Ishikawa (cell line): ENCODE measurements at regions not wholly inside any gene's neighbourhood (a gene's known extent, or its start where the extent isn't known, plus 50 kb on each side); places are given as distances from the start of the nearest gene placed in this dataset.

ENCODE experiments used
- CEBPB ChIP-seq: IDR thresholded peaks from 2 replicates; pipeline ENCODE4 v1.6.1; 2012
- CREB1 ChIP-seq: IDR thresholded peaks from 2 replicates; pipeline ENCODE4 v1.6.1; 2012; ENCODE audit warnings: low read depth
- EGR1 ChIP-seq: IDR thresholded peaks from 2 replicates; pipeline ENCODE4 v1.6.1; 2012
- EP300 ChIP-seq: IDR thresholded peaks from 2 replicates; pipeline ENCODE4 v1.6.1; 2012; ENCODE audit warnings: borderline replicate concordance
- FOXM1 ChIP-seq: IDR thresholded peaks from 2 replicates; pipeline ENCODE4 v1.6.1; 2012; ENCODE audit warnings: low read depth, borderline replicate concordance
- NFIC ChIP-seq: IDR thresholded peaks from 2 replicates; pipeline ENCODE4 v1.6.1; 2012
- RAD21 ChIP-seq: IDR thresholded peaks from 2 replicates; pipeline ENCODE4 v1.6.1; 2012; ENCODE audit warnings: low read depth
- TAF1 ChIP-seq: IDR thresholded peaks from 2 replicates; pipeline ENCODE4 v1.6.1; 2012; ENCODE audit warnings: low read depth, mild to moderate bottlenecking
- TCF12 ChIP-seq: IDR thresholded peaks from 2 replicates; pipeline ENCODE4 v1.6.1; 2012; ENCODE audit warnings: low read depth
- TEAD4 ChIP-seq: IDR thresholded peaks from 2 replicates; pipeline ENCODE4 v1.6.1; 2012
- YY1 ChIP-seq: IDR thresholded peaks from 2 replicates; pipeline ENCODE4 v1.6.1; 2012; ENCODE audit warnings: low read depth
- ZBTB7A ChIP-seq: IDR thresholded peaks from 2 replicates; pipeline ENCODE4 v1.6.1; 2012; ENCODE audit warnings: low read depth
- TF ChIP-seq, protein P1 (sequence below): IDR thresholded peaks from 2 replicates; pipeline ENCODE4 v1.6.1; 2012
- TF ChIP-seq, protein P2 (sequence below): IDR thresholded peaks from 2 replicates; pipeline ENCODE4 v1.6.1; 2012
- TF ChIP-seq, protein P3 (sequence below): IDR thresholded peaks from 2 replicates; pipeline ENCODE4 v1.6.1; 2012; ENCODE audit warnings: low read depth, mild to moderate bottlenecking

DNA sequence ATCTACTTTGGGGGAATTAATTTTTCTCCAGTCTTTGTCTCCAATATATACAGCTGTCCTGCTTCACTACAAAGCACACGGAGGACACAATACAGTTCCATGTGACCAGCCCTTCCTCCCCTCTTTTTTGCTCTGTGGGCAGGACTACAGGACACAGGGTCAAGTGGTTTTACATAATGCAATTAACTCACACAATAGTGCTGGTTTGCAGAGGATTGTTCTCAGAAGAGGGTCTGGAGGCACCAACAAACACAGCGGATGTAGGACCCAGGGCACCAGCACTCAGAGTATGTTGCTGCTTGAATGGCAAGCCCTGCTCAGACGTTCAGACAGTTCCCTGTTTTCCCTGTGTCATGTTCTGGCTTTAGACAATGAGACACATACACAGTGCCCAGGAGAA lies 52.0 kb upstream of the NPTX2 start:
- TF ChIP-seq CEBPB (no peak), TEAD4 (no peak), TCF12 (no peak), RAD21 (no peak), YY1 (no peak), ZBTB7A (no peak), FOXM1 (no peak), EP300 (no peak), NFIC (no peak), TAF1 (no peak), EGR1 (no peak), CREB1 (no peak)
- TF ChIP-seq, protein P1, sequence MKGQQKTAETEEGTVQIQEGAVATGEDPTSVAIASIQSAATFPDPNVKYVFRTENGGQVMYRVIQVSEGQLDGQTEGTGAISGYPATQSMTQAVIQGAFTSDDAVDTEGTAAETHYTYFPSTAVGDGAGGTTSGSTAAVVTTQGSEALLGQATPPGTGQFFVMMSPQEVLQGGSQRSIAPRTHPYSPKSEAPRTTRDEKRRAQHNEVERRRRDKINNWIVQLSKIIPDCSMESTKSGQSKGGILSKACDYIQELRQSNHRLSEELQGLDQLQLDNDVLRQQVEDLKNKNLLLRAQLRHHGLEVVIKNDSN: no peak
- TF ChIP-seq, protein P2, sequence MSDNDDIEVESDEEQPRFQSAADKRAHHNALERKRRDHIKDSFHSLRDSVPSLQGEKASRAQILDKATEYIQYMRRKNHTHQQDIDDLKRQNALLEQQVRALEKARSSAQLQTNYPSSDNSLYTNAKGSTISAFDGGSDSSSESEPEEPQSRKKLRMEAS: no peak
- TF ChIP-seq, protein P3, sequence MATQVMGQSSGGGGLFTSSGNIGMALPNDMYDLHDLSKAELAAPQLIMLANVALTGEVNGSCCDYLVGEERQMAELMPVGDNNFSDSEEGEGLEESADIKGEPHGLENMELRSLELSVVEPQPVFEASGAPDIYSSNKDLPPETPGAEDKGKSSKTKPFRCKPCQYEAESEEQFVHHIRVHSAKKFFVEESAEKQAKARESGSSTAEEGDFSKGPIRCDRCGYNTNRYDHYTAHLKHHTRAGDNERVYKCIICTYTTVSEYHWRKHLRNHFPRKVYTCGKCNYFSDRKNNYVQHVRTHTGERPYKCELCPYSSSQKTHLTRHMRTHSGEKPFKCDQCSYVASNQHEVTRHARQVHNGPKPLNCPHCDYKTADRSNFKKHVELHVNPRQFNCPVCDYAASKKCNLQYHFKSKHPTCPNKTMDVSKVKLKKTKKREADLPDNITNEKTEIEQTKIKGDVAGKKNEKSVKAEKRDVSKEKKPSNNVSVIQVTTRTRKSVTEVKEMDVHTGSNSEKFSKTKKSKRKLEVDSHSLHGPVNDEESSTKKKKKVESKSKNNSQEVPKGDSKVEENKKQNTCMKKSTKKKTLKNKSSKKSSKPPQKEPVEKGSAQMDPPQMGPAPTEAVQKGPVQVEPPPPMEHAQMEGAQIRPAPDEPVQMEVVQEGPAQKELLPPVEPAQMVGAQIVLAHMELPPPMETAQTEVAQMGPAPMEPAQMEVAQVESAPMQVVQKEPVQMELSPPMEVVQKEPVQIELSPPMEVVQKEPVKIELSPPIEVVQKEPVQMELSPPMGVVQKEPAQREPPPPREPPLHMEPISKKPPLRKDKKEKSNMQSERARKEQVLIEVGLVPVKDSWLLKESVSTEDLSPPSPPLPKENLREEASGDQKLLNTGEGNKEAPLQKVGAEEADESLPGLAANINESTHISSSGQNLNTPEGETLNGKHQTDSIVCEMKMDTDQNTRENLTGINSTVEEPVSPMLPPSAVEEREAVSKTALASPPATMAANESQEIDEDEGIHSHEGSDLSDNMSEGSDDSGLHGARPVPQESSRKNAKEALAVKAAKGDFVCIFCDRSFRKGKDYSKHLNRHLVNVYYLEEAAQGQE: no peak

DNA sequence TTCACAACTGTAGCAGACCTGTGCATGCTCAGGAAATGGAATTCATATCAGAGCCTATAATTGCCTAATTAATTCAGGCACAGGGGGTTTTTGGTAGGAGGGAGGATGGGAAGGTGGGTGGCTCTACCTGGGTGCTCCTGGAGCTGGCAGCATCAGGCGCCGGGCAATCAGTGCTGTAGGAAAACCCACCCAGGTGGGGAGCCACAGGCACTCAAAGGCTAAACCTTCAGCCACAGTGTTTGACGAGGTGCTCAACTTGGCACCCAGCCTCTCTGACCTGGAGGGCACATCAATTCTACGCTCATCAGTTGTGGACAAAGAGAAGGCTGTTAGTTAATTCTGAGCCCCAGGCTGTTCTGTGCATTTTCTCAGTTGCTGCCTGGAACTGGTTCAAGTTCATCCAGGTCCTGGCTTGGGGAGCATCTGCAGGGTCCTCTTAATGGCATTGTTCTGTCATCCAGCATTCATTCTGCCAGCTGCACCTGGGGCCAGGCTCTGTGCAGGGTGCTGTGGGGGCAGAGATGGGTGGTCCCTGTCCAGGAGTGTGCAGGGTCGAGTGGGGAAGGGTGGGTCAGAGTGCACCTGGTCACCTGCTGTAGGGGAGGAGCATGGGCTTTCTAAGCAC lies 54.1 kb upstream of the NPTX2 start:
- TF ChIP-seq RAD21 (no peak), EP300 (no peak), CEBPB (no peak), TCF12 (no peak), CREB1 (no peak), TAF1 (no peak), FOXM1 (no peak), EGR1 (no peak)

DNA sequence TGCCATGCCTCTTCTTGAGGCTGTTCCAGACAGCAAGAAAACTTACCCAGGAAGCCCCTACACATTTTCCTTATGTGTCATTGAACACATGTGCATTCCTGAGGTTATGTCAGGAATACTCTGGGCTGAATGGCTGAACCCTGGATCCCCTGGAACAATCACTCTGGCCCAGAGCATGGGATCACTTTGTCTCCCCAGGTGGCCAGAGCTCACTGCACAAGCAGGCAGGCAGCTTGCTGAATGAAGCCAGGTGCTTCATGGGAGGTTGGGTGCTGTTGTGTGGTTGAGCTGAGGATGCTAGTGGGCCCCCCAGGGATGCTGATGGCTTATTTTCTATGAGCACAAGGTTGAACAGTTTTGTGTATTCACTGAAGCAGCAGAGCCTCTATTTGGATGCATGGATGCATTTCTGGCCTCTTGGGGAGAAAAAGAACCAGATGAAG lies 54.7 kb upstream of the NPTX2 start:
- TF ChIP-seq YY1 (no peak), RAD21 (no peak), FOXM1 (no peak), EP300 (no peak)
- TF ChIP-seq, protein P3: no peak
- TF ChIP-seq, protein P2: no peak
- TF ChIP-seq, protein P1: no peak

DNA sequence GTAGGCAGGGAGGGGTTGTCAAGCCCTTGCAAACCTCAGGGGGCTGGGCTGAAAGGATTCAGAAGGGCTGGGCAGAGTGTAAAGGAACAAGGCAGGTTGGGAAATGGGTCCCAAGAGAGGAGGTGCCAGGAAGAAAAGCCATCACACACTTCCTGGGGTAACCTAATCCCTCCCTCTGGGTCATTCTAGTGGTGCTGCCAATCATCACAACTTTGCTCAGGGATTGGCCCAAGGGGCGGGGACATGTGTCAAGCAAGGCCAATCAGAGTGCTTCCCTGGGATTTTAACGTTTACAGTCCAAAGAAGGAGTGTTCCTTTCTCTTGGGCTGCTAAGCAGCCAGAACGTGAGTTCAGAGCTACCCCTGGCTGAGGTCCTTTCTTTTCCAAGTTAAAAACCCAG lies 57.1 kb upstream of the NPTX2 start:
- no peak for TF ChIP-seq CREB1
- TF ChIP-seq TAF1: no peak
- no peak for TF ChIP-seq RAD21
- no peak for TF ChIP-seq TEAD4
- no peak for TF ChIP-seq EGR1
- no peak for TF ChIP-seq ZBTB7A
- TF ChIP-seq CEBPB: no peak
- no peak for TF ChIP-seq EP300
- TF ChIP-seq YY1: no peak
- TF ChIP-seq, protein P2: no peak

DNA sequence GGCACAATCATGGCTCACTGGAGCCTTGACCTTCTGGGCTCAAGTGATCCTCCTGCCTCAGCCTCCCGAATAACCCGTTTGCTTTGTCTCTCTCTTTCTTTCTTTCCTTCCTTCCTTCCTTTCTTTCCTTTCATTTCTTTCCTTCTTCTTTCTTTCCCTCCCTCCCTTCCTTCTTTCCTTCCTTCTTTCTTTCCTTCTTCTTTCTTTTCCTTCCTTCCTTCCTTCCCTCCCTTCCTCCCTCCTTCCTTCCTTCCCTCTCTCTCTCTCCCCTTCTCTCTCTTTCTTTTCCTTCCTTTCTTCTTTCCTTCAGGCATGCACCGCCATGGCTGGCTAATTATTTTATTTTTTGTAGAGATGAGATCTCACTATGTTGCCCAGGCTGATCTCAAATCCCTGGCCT lies 57.9 kb upstream of the NPTX2 start:
- TF ChIP-seq CEBPB (no peak), RAD21 (no peak), TAF1 (no peak), TEAD4 (no peak), NFIC (no peak), CREB1 (no peak), YY1 (no peak), EP300 (no peak), FOXM1 (no peak), ZBTB7A (no peak)
- TF ChIP-seq, protein P2: no peak
- TF ChIP-seq, protein P3: no peak
- TF ChIP-seq, protein P1: no peak
